CD14-positive monocyte (primary cell): ENCODE measurements at regions not wholly inside any gene's neighbourhood (a gene's known extent, or its start where the extent isn't known, plus 50 kb on each side); places are given as distances from the start of the nearest gene placed in this dataset.

ENCODE experiments used
- DNase-seq, 3 donors: peaks; one replicate each; pipeline ENCODE4 v3.0.0-alpha.2; 2011 to 2022
- H2AFZ ChIP-seq: 2 replicates; pipeline ENCODE4 v1.6.0; 2012; ENCODE audit warnings: mild to moderate bottlenecking, low read depth, low read length, inconsistent platforms; ENCODE audit not compliant: insufficient read depth, poor library complexity, severe bottlenecking
- H3K27ac ChIP-seq, 2 donors: 1 replicate in 1 of 2; 2 replicates in 1 of 2; pipeline ENCODE4 v1.5.1; 2012 to 2013; ENCODE audit warnings: low read length in 2 of 2, control low read depth in 1 of 2, inconsistent platforms in 1 of 2, low read depth in 1 of 2, mild to moderate bottlenecking in 1 of 2
- H3K27me3 ChIP-seq, 2 donors: one replicate each; pipeline versions ENCODE4 v1.6.0 to v1.6.1; 2011 to 2013; ENCODE audit warnings: low read length in 2 of 2; ENCODE audit not compliant: control insufficient read depth in 2 of 2, insufficient read depth in 2 of 2
- H3K36me3 ChIP-seq, 2 donors: replicated peaks in 1 of 2; 1 replicate in 1 of 2; 2 replicates in 1 of 2; pipeline versions ENCODE4 v1.5.1 to v1.6.1; 2012 to 2013; ENCODE audit warnings: low read length in 2 of 2, control low read depth in 1 of 2, inconsistent platforms in 1 of 2, mild to moderate bottlenecking in 1 of 2; ENCODE audit not compliant: insufficient read depth in 2 of 2, control insufficient read depth in 1 of 2
- H3K4me1 ChIP-seq, 2 donors: 1 replicate in 1 of 2; 2 replicates in 1 of 2; pipeline versions ENCODE4 v1.5.1 to v1.6.1; 2012 to 2013; ENCODE audit warnings: low read length in 2 of 2, control low read depth in 1 of 2, inconsistent platforms in 1 of 2, mild to moderate bottlenecking in 1 of 2, moderate library complexity in 1 of 2; ENCODE audit not compliant: insufficient read depth in 2 of 2, control insufficient read depth in 1 of 2
- H3K4me2 ChIP-seq: replicated peaks from 2 replicates; pipeline ENCODE3; 2012; ENCODE audit warnings: low read length, moderate library complexity, mild to moderate bottlenecking; ENCODE audit not compliant: poor library complexity, severe bottlenecking; ENCODE audit errors: extremely low read depth
- H3K4me3 ChIP-seq, 3 experiments: fragments of 200-600 bp in 1 of 3; sonication (generic) in 1 of 3; replicated peaks in 1 of 3; 1 replicate in 2 of 3; 2 replicates in 1 of 3; pipeline ENCODE4 v1.5.1; 2011 to 2013; ENCODE audit warnings: low read length in 3 of 3, mild to moderate bottlenecking in 3 of 3, control low read depth in 2 of 3, low read depth in 2 of 3, inconsistent platforms in 1 of 3, moderate library complexity in 1 of 3
- H3K79me2 ChIP-seq: 2 replicates; pipeline ENCODE4 v1.6.0; 2012; ENCODE audit warnings: mild to moderate bottlenecking, control low read depth, inconsistent platforms, low read length, moderate library complexity; ENCODE audit not compliant: insufficient read depth
- H3K9ac ChIP-seq: 2 replicates; pipeline ENCODE4 v1.6.0; 2017; ENCODE audit warnings: low read length, mild to moderate bottlenecking; ENCODE audit not compliant: insufficient read depth, poor library complexity, severe bottlenecking
- H3K9me3 ChIP-seq, 2 donors: replicated peaks in 1 of 2; 1 replicate in 1 of 2; 2 replicates in 1 of 2; pipeline versions ENCODE4 v1.5.1 to v1.6.1; 2012 to 2013; ENCODE audit warnings: low read length in 2 of 2, control low read depth in 1 of 2; ENCODE audit not compliant: control insufficient read depth in 1 of 2, insufficient read depth in 1 of 2
- H4K20me1 ChIP-seq: 2 replicates; pipeline ENCODE4 v1.6.0; 2012; ENCODE audit warnings: mild to moderate bottlenecking, low read length, control low read depth, moderate library complexity; ENCODE audit not compliant: insufficient read depth
- H3K27ac Mint-ChIP-seq, 7 donors: one replicate each; pipeline ENCODE4 v1.8.0; 2020; ENCODE audit warnings: mild to moderate bottlenecking in 7 of 7, mixed read lengths in 7 of 7, moderate library complexity in 6 of 7, inconsistent platforms in 2 of 7
- H3K27me3 Mint-ChIP-seq, 3 donors: one replicate each; pipeline ENCODE4 v1.8.0; 2021 to 2022; ENCODE audit warnings: low read depth in 3 of 3, mild to moderate bottlenecking in 3 of 3, mixed read lengths in 3 of 3, moderate library complexity in 3 of 3, inconsistent platforms in 1 of 3
- H3K36me3 Mint-ChIP-seq, 2 donors: one replicate each; pipeline ENCODE4 v1.8.0; 2020; ENCODE audit warnings: mixed read lengths in 2 of 2, inconsistent platforms in 1 of 2, mild to moderate bottlenecking in 1 of 2
- H3K4me1 Mint-ChIP-seq: one replicate; pipeline ENCODE4 v1.8.0; 2020; ENCODE audit warnings: mild to moderate bottlenecking, mixed read lengths
- H3K4me3 Mint-ChIP-seq, 2 donors: one replicate each; pipeline ENCODE4 v1.8.0; 2020; ENCODE audit warnings: mild to moderate bottlenecking in 2 of 2, mixed read lengths in 2 of 2, moderate library complexity in 1 of 2
- H3K9me3 Mint-ChIP-seq, 7 donors: one replicate each; pipeline ENCODE4 v1.8.0; 2020 to 2022; ENCODE audit warnings: mixed read lengths in 7 of 7, mild to moderate bottlenecking in 6 of 7, moderate library complexity in 6 of 7, inconsistent platforms in 2 of 7
- WGBS: methylation state at CpG from one replicate; pipeline ENCODE4 v1.1.5; 2013; ENCODE audit warnings: missing lambda C conversion rate; ENCODE audit not compliant: insufficient coverage; 5-methylcytosine and 5-hydroxymethylcytosine counted together
- intact Hi-C, 2 donors: fragments of 100-400 bp; cut with micrococcal nuclease; formaldehyde crosslinking; loops; one replicate each; pipeline versions ENCODE4 v1.15.0 to v1.15.1; 2023
- TF ChIP-seq, protein P1 (sequence below): fragments of 200-600 bp; IDR thresholded peaks from one replicate; pipeline ENCODE4 v1.8.0; 2022; ENCODE audit warnings: antibody characterized with exemption, mild to moderate bottlenecking

GRCh38 chr5:155759984-155760383 is 567.0 kb upstream of the SGCD start:
- Mint-ChIP-seq H3K4me3 (no peak overlapping the region), H3K27ac (no peak overlapping the region), H3K9me3 (peaks cover 3 to 13% (median 9%) of the 10 kb centered on the region in 7 donors), H3K36me3 (no peaks in the 10 kb centered on the region), H3K27me3 (peaks cover 0 to 1% (median 0%) of the 10 kb centered on the region in 3 donors), H3K4me1 (no peaks in the 10 kb centered on the region)
- Histone ChIP-seq H3K36me3 (no peaks in the 10 kb centered on the region), H3K9me3 (peaks cover 5 to 11% of the 10 kb centered on the region in 2 donors), H3K27ac (no peak overlapping the region), H3K4me2 (no peak overlapping the region), H3K27me3 (no peaks in the 10 kb centered on the region), H4K20me1 (no peaks in the 10 kb centered on the region), H3K4me1 (no peaks in the 10 kb centered on the region), H3K4me3 (no peak overlapping the region), H2AFZ (no peak overlapping the region), H3K79me2 (no peaks in the 10 kb centered on the region), H3K9ac (no peak overlapping the region)
- intact Hi-C loops: no loop called here
- no peak for DNase-seq
- TF ChIP-seq, protein P1, sequence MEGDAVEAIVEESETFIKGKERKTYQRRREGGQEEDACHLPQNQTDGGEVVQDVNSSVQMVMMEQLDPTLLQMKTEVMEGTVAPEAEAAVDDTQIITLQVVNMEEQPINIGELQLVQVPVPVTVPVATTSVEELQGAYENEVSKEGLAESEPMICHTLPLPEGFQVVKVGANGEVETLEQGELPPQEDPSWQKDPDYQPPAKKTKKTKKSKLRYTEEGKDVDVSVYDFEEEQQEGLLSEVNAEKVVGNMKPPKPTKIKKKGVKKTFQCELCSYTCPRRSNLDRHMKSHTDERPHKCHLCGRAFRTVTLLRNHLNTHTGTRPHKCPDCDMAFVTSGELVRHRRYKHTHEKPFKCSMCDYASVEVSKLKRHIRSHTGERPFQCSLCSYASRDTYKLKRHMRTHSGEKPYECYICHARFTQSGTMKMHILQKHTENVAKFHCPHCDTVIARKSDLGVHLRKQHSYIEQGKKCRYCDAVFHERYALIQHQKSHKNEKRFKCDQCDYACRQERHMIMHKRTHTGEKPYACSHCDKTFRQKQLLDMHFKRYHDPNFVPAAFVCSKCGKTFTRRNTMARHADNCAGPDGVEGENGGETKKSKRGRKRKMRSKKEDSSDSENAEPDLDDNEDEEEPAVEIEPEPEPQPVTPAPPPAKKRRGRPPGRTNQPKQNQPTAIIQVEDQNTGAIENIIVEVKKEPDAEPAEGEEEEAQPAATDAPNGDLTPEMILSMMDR: no peak

DNA sequence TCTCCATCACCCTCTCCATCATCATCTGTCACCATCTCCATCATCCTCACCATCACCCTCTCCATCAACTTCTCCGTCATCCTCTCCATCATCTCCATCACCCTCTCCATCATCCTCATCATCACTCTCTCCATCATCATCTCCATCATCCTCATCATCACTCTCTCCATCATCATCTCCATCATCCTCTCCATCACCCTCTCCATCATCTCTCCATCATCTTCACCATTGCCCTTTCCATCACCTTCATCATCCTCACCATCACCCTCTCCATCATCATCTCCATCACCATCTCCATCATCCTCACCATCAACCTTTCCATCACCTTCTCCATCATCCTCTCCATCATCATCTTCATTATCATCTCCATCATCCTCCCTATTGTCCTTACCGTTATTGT is 565.5 kb upstream of the SGCD start:
- Mint-ChIP-seq H3K4me1 (no peaks in the 10 kb centered on the region), H3K36me3 (no peaks in the 10 kb centered on the region), H3K4me3 (no peak overlapping the region), H3K27me3 (peaks cover 0 to 1% (median 0%) of the 10 kb centered on the region in 3 donors), H3K27ac (no peak overlapping the region), H3K9me3 (peaks cover 3 to 13% (median 9%) of the 10 kb centered on the region in 7 donors)
- TF ChIP-seq, protein P1: no peak
- no peaks in the 10 kb centered on the region for H3K27me3 ChIP-seq
- H3K36me3 ChIP-seq: no peaks in the 10 kb centered on the region
- no peak overlapping the region for H3K27ac ChIP-seq
- H3K79me2 ChIP-seq: no peaks in the 10 kb centered on the region
- H4K20me1 ChIP-seq: no peaks in the 10 kb centered on the region
- no peak overlapping the region for H3K4me2 ChIP-seq
- H3K9me3 ChIP-seq: peaks cover 5 to 11% of the 10 kb centered on the region in 2 donors
- H3K4me3 ChIP-seq: no peak overlapping the region
- intact Hi-C loops: no loop called here
- no peak overlapping the region for H3K9ac ChIP-seq
- DNase-seq: no peak
- no peak overlapping the region for H2AFZ ChIP-seq
- no peaks in the 10 kb centered on the region for H3K4me1 ChIP-seq
- WGBS: 94% methylated on average over 1 of the region's 2 CpGs
